HCT116 (cell line): ENCODE measurements at regions not wholly inside any gene's neighbourhood (a gene's known extent, or its start where the extent isn't known, plus 50 kb on each side); places are given as distances from the start of the nearest gene placed in this dataset.

Experiments used
- CBX3 ChIP-seq: IDR thresholded peaks from 2 replicates; pipeline ENCODE4 v1.6.1; 2012; ENCODE audit warnings: low read depth
- CTCF ChIP-seq, 3 experiments: fragments of 200-600 bp in 1 of 3; sonication (generic) in 1 of 3; IDR thresholded peaks in 2 of 3; conservative IDR thresholded peaks in 1 of 3; 2 replicates each; pipeline ENCODE4 v1.5.1; 2012 to 2017; ENCODE audit warnings: low read depth in 2 of 3, low read length in 2 of 3, antibody characterized with exemption in 1 of 3, borderline replicate concordance in 1 of 3, control low read depth in 1 of 3, mild to moderate bottlenecking in 1 of 3, mixed read lengths in 1 of 3, mixed run types in 1 of 3, moderate library complexity in 1 of 3; ENCODE audit not compliant: insufficient read depth in 1 of 3
- EZH2 ChIP-seq: fragments of 200-600 bp; sonication (generic); IDR thresholded peaks from 2 replicates; pipeline ENCODE4 v1.6.1; 2017; ENCODE audit warnings: antibody characterized with exemption, mixed run types
- FOSL1 ChIP-seq: IDR thresholded peaks from 2 replicates; pipeline ENCODE4 v1.6.1; 2012; ENCODE audit warnings: low read depth
- POLR2A ChIP-seq: IDR thresholded peaks from 2 replicates; pipeline ENCODE4 v1.7.0; 2011; ENCODE audit warnings: borderline replicate concordance; ENCODE audit not compliant: insufficient read depth, insufficient read length; ENCODE audit errors: extremely low read depth
- RAD21 ChIP-seq: IDR thresholded peaks from 2 replicates; pipeline ENCODE4 v1.6.1; 2012; ENCODE audit warnings: low read depth, mild to moderate bottlenecking
- REST ChIP-seq: IDR thresholded peaks from 2 replicates; pipeline ENCODE4 v1.6.1; 2012; ENCODE audit warnings: low read depth
- SP1 ChIP-seq: IDR thresholded peaks from 2 replicates; pipeline ENCODE4 v1.6.1; 2012; ENCODE audit warnings: low read depth
- TCF7L2 ChIP-seq: IDR thresholded peaks from 2 replicates; pipeline ENCODE4 v1.7.0; 2011; ENCODE audit warnings: borderline replicate concordance, inconsistent platforms; ENCODE audit not compliant: insufficient read depth, insufficient read length; ENCODE audit errors: extremely low read depth
- YY1 ChIP-seq: IDR thresholded peaks from 2 replicates; pipeline ENCODE4 v1.6.1; 2011; ENCODE audit warnings: low read length, low read depth, moderate library complexity, mild to moderate bottlenecking; ENCODE audit not compliant: insufficient replicate concordance; ENCODE audit errors: extremely low read depth
- ZNF274 ChIP-seq: fragments of 200-500 bp; sonication (Bioruptor generic); IDR thresholded peaks from 2 replicates; pipeline ENCODE4 v1.6.1; 2014; ENCODE audit warnings: mild to moderate bottlenecking, low read depth, low read length, inconsistent platforms

GRCh38 chr4:27429364-27429871, 568.8 kb downstream of the STIM2 start:
- TF ChIP-seq CTCF (IDR thresholded peaks at IDR 0.05 in 2 of 3, conservative IDR thresholded peaks at IDR 0.05 in 1 of 3; ENCODE audit: borderline replicate concordance in 1 of 3, insufficient read depth in 1 of 3, low read depth in 2 of 3, low read length in 2 of 3) = no peak
- TF ChIP-seq TCF7L2 = no peak
- no peak for TF ChIP-seq POLR2A
- no peak for TF ChIP-seq FOSL1
- no peak for TF ChIP-seq CBX3
- TF ChIP-seq RAD21 = no peak
- no peak for TF ChIP-seq EZH2
- no peak for TF ChIP-seq ZNF274
- no peak for TF ChIP-seq YY1
- no peak for TF ChIP-seq REST
- TF ChIP-seq SP1 = no peak
